Ovary (tissue), 7 donors: ENCODE measurements at regions not wholly inside any gene's neighbourhood (a gene's known extent, or its start where the extent isn't known, plus 50 kb on each side); places are given as distances from the start of the nearest gene placed in this dataset.

Experiments
- DNase-seq, 5 donors: peaks; one replicate each; pipeline ENCODE4 v3.0.0-alpha.2; 2019 to 2020
- H3K27ac ChIP-seq, 2 donors: fragments of 200-600 bp; one replicate each; pipeline versions ENCODE4 v1.5.1 to v1.8.0; 2019 to 2022
- H3K27me3 ChIP-seq: fragments of 200-600 bp; one replicate; pipeline ENCODE4 v1.8.0; 2022
- H3K36me3 ChIP-seq: fragments of 200-600 bp; sonication (generic); one replicate; pipeline ENCODE4 v1.5.1; 2019
- H3K4me1 ChIP-seq: one replicate; pipeline ENCODE4 v1.8.1; 2013; ENCODE audit warnings: mild to moderate bottlenecking, moderate library complexity; ENCODE audit not compliant: insufficient read depth
- H3K4me3 ChIP-seq: fragments of 200-600 bp; sonication (generic); one replicate; pipeline ENCODE4 v1.5.1; 2017
- H3K9me3 ChIP-seq, 2 donors: fragments of 200-600 bp in 1 of 2; sonication (generic) in 1 of 2; one replicate each; pipeline versions ENCODE4 v1.5.1 to v1.8.1; 2013 to 2019; ENCODE audit warnings: mild to moderate bottlenecking in 1 of 2, moderate library complexity in 1 of 2
- CTCF ChIP-seq, 3 donors: fragments of 450-650 bp in 2 of 3; fragments of 200-600 bp in 1 of 3; IDR thresholded peaks; one replicate each; pipeline versions ENCODE4 v1.5.1 to v1.8.0; 2016 to 2022; ENCODE audit warnings: antibody characterized with exemption in 3 of 3, mild to moderate bottlenecking in 1 of 3
- EP300 ChIP-seq: sonication (generic); formaldehyde crosslinking; IDR thresholded peaks from one replicate; pipeline ENCODE4 v1.6.1; 2017; ENCODE audit warnings: antibody characterized with exemption
- POLR2A ChIP-seq: fragments of 450-650 bp; IDR thresholded peaks from one replicate; pipeline ENCODE4 v1.6.1; 2017; ENCODE audit warnings: antibody characterized with exemption, mild to moderate bottlenecking, moderate library complexity
- WGBS, 3 donors: extraction: QIAGEN DNeasy Blood & Tissue Kit in 1 of 3; methylation state at CpG; one replicate each; pipeline versions ENCODE4 v1.1.5 to v1.1.7; 2013 to 2017; 5-methylcytosine and 5-hydroxymethylcytosine counted together
- intact Hi-C, 4 donors: fragments of 100-400 bp; cut with DNase I; formaldehyde crosslinking; loops; one replicate each; pipeline versions ENCODE4 v1.11.0 to v1.15.1; 2022 to 2023
- donor health status: DM: no; HTN: no; CAD: no; lungs with moderate emphysema.
- donor health status: DM: no; HTN: no; CAD: no.
- donor health status: Bipolar disorder and iron deficiency.
- donor health status: DM: no; HTN: no; CAD: no.
- donor health status: DM: yes; HTN: yes; CAD: no.

- Histone ChIP-seq H3K4me1 (no peaks in the 10 kb centered on the region), H3K36me3 (no peaks in the 10 kb centered on the region), H3K9me3 (no peaks in the 10 kb centered on the region), H3K27ac (no peak overlapping the region), H3K4me3 (no peak overlapping the region), H3K27me3 (no peaks in the 10 kb centered on the region)
- WGBS, 3 donors = 92 to 95% (median 94%) methylated on average over 3 of the region's 3 CpGs
- no peak for DNase-seq
- TF ChIP-seq CTCF (IDR thresholded peaks at IDR 0.05) = no peak
- TF ChIP-seq POLR2A = no peak
- TF ChIP-seq EP300 = no peak
- intact Hi-C loops = no loop called here
Measured at GRCh38 chr5:8912106-8912505, 633.8 kb downstream of the SEMA5A start.

- Histone ChIP-seq H3K4me3 (no peak overlapping the region), H3K27ac (no peak overlapping the region), H3K36me3 (no peaks in the 10 kb centered on the region), H3K27me3 (no peaks in the 10 kb centered on the region), H3K9me3 (no peaks in the 10 kb centered on the region), H3K4me1 (no peaks in the 10 kb centered on the region)
- no peak for TF ChIP-seq CTCF (IDR thresholded peaks at IDR 0.05)
- TF ChIP-seq POLR2A = no peak
- no peak for TF ChIP-seq EP300
- WGBS, 3 donors = 76 to 86% (median 84%) methylated on average over 4 of the region's 4 CpGs
- intact Hi-C loops = no loop called here
- DNase-seq = no peak
Measured at GRCh38 chr5:8913522-8913921, 632.4 kb downstream of the SEMA5A start.

GRCh38 chr5:8919096-8919495 is 626.8 kb downstream of the SEMA5A start:
- Histone ChIP-seq H3K27me3 (no peaks in the 10 kb centered on the region), H3K36me3 (no peaks in the 10 kb centered on the region), H3K4me3 (no peak overlapping the region), H3K4me1 (no peaks in the 10 kb centered on the region), H3K27ac (no peak overlapping the region), H3K9me3 (no peaks in the 10 kb centered on the region)
- TF ChIP-seq POLR2A (no peak), EP300 (no peak), CTCF (IDR thresholded peaks at IDR 0.05) (no peak)
- DNase-seq = no peak
- intact Hi-C loops = no loop called here

- Histone ChIP-seq H3K36me3 (no peaks in the 10 kb centered on the region), H3K27ac (no peak overlapping the region), H3K9me3 (no peaks in the 10 kb centered on the region), H3K4me3 (no peak overlapping the region), H3K27me3 (no peaks in the 10 kb centered on the region), H3K4me1 (no peaks in the 10 kb centered on the region)
- DNase-seq = no peak
- intact Hi-C loops = no loop called here
- WGBS, 3 donors = 53 to 78% (median 60%) methylated on average over 1 of the region's 1 CpG
- TF ChIP-seq EP300 (no peak), POLR2A (no peak), CTCF (IDR thresholded peaks at IDR 0.05) (no peak)
Measured at GRCh38 chr5:8923526-8923925, 622.3 kb downstream of the SEMA5A start.
